ENCODE measurements at regions not wholly inside any gene's neighbourhood (a gene's known extent, or its start where the extent isn't known, plus 50 kb on each side); places are given as distances from the start of the nearest gene placed in this dataset.

DNA sequence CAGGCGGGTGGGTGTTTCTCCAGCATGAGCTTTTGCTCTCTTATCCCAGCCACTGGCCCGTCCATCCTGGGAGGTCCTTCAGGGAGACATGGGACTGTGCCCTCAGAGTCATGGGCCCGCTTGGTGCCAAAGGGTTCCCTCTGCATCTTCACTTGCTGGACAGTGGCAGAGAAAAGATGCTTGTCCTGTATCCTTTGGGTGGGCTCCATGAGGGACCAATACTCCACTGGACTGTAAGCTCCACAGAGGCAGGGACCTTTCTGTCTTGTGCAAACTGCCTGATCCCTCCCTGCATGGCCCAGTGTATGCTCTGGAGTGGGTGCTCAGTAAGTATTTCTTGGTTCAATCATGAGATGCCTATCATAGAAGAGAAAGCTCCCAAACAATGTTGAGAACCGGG, 184.8 kb upstream of the WSCD1 start:
- TF ChIP-seq CTCF (IDR thresholded peaks at IDR 0.05) (no peak), EZH2phosphoT487 (IDR thresholded peaks at IDR 0.05) (no peak), EZH2 (IDR thresholded peaks at IDR 0.05) (no peak)
